Liver (tissue), 8 donors: ENCODE measurements at regions not wholly inside any gene's neighbourhood (a gene's known extent, or its start where the extent isn't known, plus 50 kb on each side); places are given as distances from the start of the nearest gene placed in this dataset.

Experiments used
- DNase-seq: peaks from one replicate; pipeline ENCODE4 v3.0.0-alpha.2; 2017; ENCODE audit warnings: low spot score
- H3K27ac ChIP-seq, 2 donors: one replicate each; pipeline ENCODE4 v1.7.0; 2013; ENCODE audit warnings: inconsistent platforms in 2 of 2, low read length in 2 of 2, control low read depth in 1 of 2, low read depth in 1 of 2, mild to moderate bottlenecking in 1 of 2
- H3K27me3 ChIP-seq, 4 donors: one replicate each; pipeline versions ENCODE4 v1.6.1 to v1.7.0; 2013; ENCODE audit warnings: low read length in 3 of 4, inconsistent platforms in 1 of 4, mild to moderate bottlenecking in 1 of 4, moderate library complexity in 1 of 4; ENCODE audit not compliant: control insufficient read depth in 4 of 4, insufficient read depth in 4 of 4
- H3K36me3 ChIP-seq, 4 donors: one replicate each; pipeline versions ENCODE4 v1.6.1 to v1.7.0; 2013; ENCODE audit warnings: low read length in 3 of 4, mild to moderate bottlenecking in 3 of 4, low read depth in 1 of 4, moderate library complexity in 1 of 4; ENCODE audit not compliant: control insufficient read depth in 4 of 4, insufficient read depth in 3 of 4
- H3K4me1 ChIP-seq, 4 donors: one replicate each; pipeline versions ENCODE4 v1.6.1 to v1.7.0; 2013; ENCODE audit warnings: low read length in 3 of 4, mild to moderate bottlenecking in 3 of 4, moderate library complexity in 1 of 4; ENCODE audit not compliant: control insufficient read depth in 4 of 4, insufficient read depth in 4 of 4
- H3K4me3 ChIP-seq, 3 donors: one replicate each; pipeline versions ENCODE4 v1.6.1 to v1.7.0; 2013; ENCODE audit warnings: low read length in 3 of 3, control low read depth in 1 of 3, low read depth in 1 of 3, mild to moderate bottlenecking in 1 of 3
- H3K9ac ChIP-seq, 2 donors: one replicate each; pipeline ENCODE4 v1.7.0; 2013; ENCODE audit warnings: low read length in 2 of 2, mild to moderate bottlenecking in 2 of 2, moderate library complexity in 2 of 2, control low read depth in 1 of 2, low read depth in 1 of 2
- H3K9me3 ChIP-seq, 4 donors: one replicate each; pipeline versions ENCODE4 v1.6.1 to v1.7.0; 2013; ENCODE audit warnings: low read length in 3 of 4; ENCODE audit not compliant: control insufficient read depth in 4 of 4
- ATF3 ChIP-seq: IDR thresholded peaks from 2 replicates; pipeline ENCODE4 v1.6.1; 2016; ENCODE audit warnings: antibody characterized with exemption
- CTCF ChIP-seq: fragments of 150-350 bp; IDR thresholded peaks from 2 replicates; pipeline ENCODE4 v1.5.1; 2017; ENCODE audit warnings: improper control_type of control experiment, low read depth, low read length; ENCODE audit not compliant: missing input control
- EGR1 ChIP-seq, 2 donors: IDR thresholded peaks; 2 replicates each; pipeline ENCODE4 v1.6.1; 2016 to 2018; ENCODE audit warnings: antibody characterized with exemption in 2 of 2, low read depth in 2 of 2
- FOXA1 ChIP-seq: IDR thresholded peaks from 2 replicates; pipeline ENCODE4 v1.6.1; 2016; ENCODE audit warnings: antibody characterized with exemption
- FOXA2 ChIP-seq: IDR thresholded peaks from 2 replicates; pipeline ENCODE4 v1.6.1; 2016; ENCODE audit warnings: antibody characterized with exemption
- GABPA ChIP-seq, 2 donors: IDR thresholded peaks in 1 of 2; conservative IDR thresholded peaks in 1 of 2; 2 replicates each; pipeline ENCODE4 v1.6.1; 2016; ENCODE audit warnings: antibody characterized with exemption in 2 of 2, mild to moderate bottlenecking in 1 of 2, moderate library complexity in 1 of 2
- HNF4A ChIP-seq, 2 donors: conservative IDR thresholded peaks; 2 replicates each; pipeline ENCODE4 v1.6.1; 2016; ENCODE audit warnings: antibody characterized with exemption in 2 of 2, mild to moderate bottlenecking in 2 of 2
- HNF4G ChIP-seq: IDR thresholded peaks from 2 replicates; pipeline ENCODE4 v1.6.1; 2016; ENCODE audit warnings: antibody characterized with exemption
- JUND ChIP-seq, 2 donors: IDR thresholded peaks; 2 replicates each; pipeline ENCODE4 v1.6.1; 2016; ENCODE audit warnings: antibody characterized with exemption in 2 of 2
- MAX ChIP-seq: IDR thresholded peaks from 2 replicates; pipeline ENCODE4 v1.6.1; 2016; ENCODE audit warnings: antibody characterized with exemption
- NR2F2 ChIP-seq: IDR thresholded peaks from 2 replicates; pipeline ENCODE4 v1.6.1; 2016; ENCODE audit warnings: antibody characterized with exemption
- REST ChIP-seq: IDR thresholded peaks from 2 replicates; pipeline ENCODE4 v1.6.1; 2016; ENCODE audit warnings: antibody characterized with exemption, mild to moderate bottlenecking
- TAF1 ChIP-seq: conservative IDR thresholded peaks from 2 replicates; pipeline ENCODE4 v1.6.1; 2016; ENCODE audit warnings: antibody characterized with exemption, mild to moderate bottlenecking
- YY1 ChIP-seq: IDR thresholded peaks from 2 replicates; pipeline ENCODE4 v1.6.1; 2016; ENCODE audit warnings: antibody characterized with exemption, mild to moderate bottlenecking
- ZBTB33 ChIP-seq: IDR thresholded peaks from 2 replicates; pipeline ENCODE4 v1.6.1; 2016; ENCODE audit warnings: antibody characterized with exemption
- WGBS: extraction: QIAGEN DNeasy Blood & Tissue Kit; methylation state at CpG from one replicate; pipeline ENCODE4 v1.1.7; 2013; 5-methylcytosine and 5-hydroxymethylcytosine counted together
- donor health status: healthy.
- donor health status: healthy.
- donor health status: healthy.
- donor health status: healthy.
- donor health status: healthy.

- no peaks in the 10 kb centered on the region for H3K36me3 ChIP-seq
- no peaks in the 10 kb centered on the region for H3K9me3 ChIP-seq
- no peak overlapping the region for H3K4me3 ChIP-seq
- H3K9ac ChIP-seq, result no peak overlapping the region
- TF ChIP-seq YY1 (no peak), REST (no peak), ZBTB33 (no peak), ATF3 (no peak), TAF1 (no peak), EGR1 (IDR thresholded peaks at IDR 0.05; ENCODE audit: low read depth in 2 of 2) (no peak), CTCF (no peak), GABPA (IDR thresholded peaks at IDR 0.05 in 1 of 2, conservative IDR thresholded peaks at IDR 0.05 in 1 of 2) (no peak), FOXA2 (no peak)
- H3K27me3 ChIP-seq, result no peaks in the 10 kb centered on the region
- no peak for DNase-seq
- WGBS, result 91% methylated on average over 8 of the region's 8 CpGs
- no peak overlapping the region for H3K27ac ChIP-seq
- no peaks in the 10 kb centered on the region for H3K4me1 ChIP-seq
Observed at GRCh38 chr6:44023586-44024454, 103.4 kb downstream of the MRPL14 start.

- H3K27me3 ChIP-seq, result no peaks in the 10 kb centered on the region
- H3K9ac ChIP-seq, result no peak overlapping the region
- no peak for DNase-seq
- H3K4me3 ChIP-seq, result no peak overlapping the region
- TF ChIP-seq FOXA2, result no peak
- no peak for TF ChIP-seq JUND (IDR thresholded peaks at IDR 0.05)
- TF ChIP-seq TAF1, result no peak
- TF ChIP-seq ATF3, result no peak
- TF ChIP-seq HNF4A (conservative IDR thresholded peaks at IDR 0.05), result no peak
- TF ChIP-seq MAX, result no peak
- no peak for TF ChIP-seq GABPA (IDR thresholded peaks at IDR 0.05 in 1 of 2, conservative IDR thresholded peaks at IDR 0.05 in 1 of 2)
- TF ChIP-seq FOXA1, result no peak
- no peak for TF ChIP-seq EGR1 (IDR thresholded peaks at IDR 0.05; ENCODE audit: low read depth in 2 of 2)
- TF ChIP-seq NR2F2, result no peak
- TF ChIP-seq HNF4G, result no peak
- no peak for TF ChIP-seq YY1
- no peak for TF ChIP-seq ZBTB33
- WGBS, result 86% methylated on average over 14 of the region's 14 CpGs
- H3K4me1 ChIP-seq, result no peaks in the 10 kb centered on the region
- no peak overlapping the region for H3K27ac ChIP-seq
- no peaks in the 10 kb centered on the region for H3K36me3 ChIP-seq
- no peaks in the 10 kb centered on the region for H3K9me3 ChIP-seq
Observed at GRCh38 chr6:44022671-44023352, 104.4 kb downstream of the MRPL14 start.
